HEK293T (cell line): ENCODE measurements at regions not wholly inside any gene's neighbourhood (a gene's known extent, or its start where the extent isn't known, plus 50 kb on each side); places are given as distances from the start of the nearest gene placed in this dataset.

Experiments
- BHLHE40 ChIP-seq: fragments of 450-650 bp; IDR thresholded peaks from 2 replicates; pipeline ENCODE4 v1.6.1; 2016; ENCODE audit warnings: mild to moderate bottlenecking, moderate library complexity, borderline replicate concordance
- FOXA1 ChIP-seq: fragments of 450-650 bp; IDR thresholded peaks from 2 replicates; pipeline ENCODE4 v1.6.1; 2016; ENCODE audit warnings: mild to moderate bottlenecking
- L3MBTL2 ChIP-seq: fragments of 450-650 bp; conservative IDR thresholded peaks from 2 replicates; pipeline ENCODE4 v1.6.1; 2016; ENCODE audit warnings: mild to moderate bottlenecking
- SP1 ChIP-seq: fragments of 450-650 bp; IDR thresholded peaks from 2 replicates; pipeline ENCODE4 v1.6.1; 2017
- SUZ12 ChIP-seq: fragments of 450-650 bp; IDR thresholded peaks from 2 replicates; pipeline ENCODE4 v1.6.1; 2016; ENCODE audit warnings: mild to moderate bottlenecking

GRCh38 chr7:22019931-22020330, 74.2 kb upstream of the CDCA7L start:
- TF ChIP-seq SUZ12 (no peak), BHLHE40 (no peak), L3MBTL2 (no peak), SP1 (no peak), FOXA1 (no peak)
